ENCODE measurements at regions not wholly inside any gene's neighbourhood (a gene's known extent, or its start where the extent isn't known, plus 50 kb on each side); places are given as distances from the start of the nearest gene placed in this dataset.
"Not testable (repeated sequence)": the region's sequence is repeated elsewhere in the genome, so short reads cannot be mapped to it uniquely, and the experiment has no call there.

- TF ChIP-seq CTCF (IDR thresholded peaks at IDR 0.05 in 8 of 11, conservative IDR thresholded peaks at IDR 0.05 in 3 of 11); POLR2AphosphoS5 (IDR thresholded peaks at IDR 0.05); POLR2A (IDR thresholded peaks at IDR 0.05): not testable (repeated sequence)
These were observed 60.9 kb downstream of the CDY2B start for GRCh38 chrY:17819025-17819646.
